Body of pancreas (tissue), 4 donors: ENCODE measurements at regions not wholly inside any gene's neighbourhood (a gene's known extent, or its start where the extent isn't known, plus 50 kb on each side); places are given as distances from the start of the nearest gene placed in this dataset.

Experiments
- POLR2A ChIP-seq, 3 donors: fragments of 450-650 bp; IDR thresholded peaks; one replicate each; pipeline ENCODE4 v1.6.1; 2016; ENCODE audit warnings: antibody characterized with exemption in 3 of 3, mild to moderate bottlenecking in 2 of 3
- TF ChIP-seq, protein P1 (sequence below), 7 experiments: fragments of 450-650 bp in 4 of 7; fragments of 200-600 bp in 3 of 7; sonication (generic) in 3 of 7; IDR thresholded peaks; one replicate each; pipeline ENCODE4 v1.5.1; 2016 to 2019; ENCODE audit warnings: antibody characterized with exemption in 7 of 7

DNA sequence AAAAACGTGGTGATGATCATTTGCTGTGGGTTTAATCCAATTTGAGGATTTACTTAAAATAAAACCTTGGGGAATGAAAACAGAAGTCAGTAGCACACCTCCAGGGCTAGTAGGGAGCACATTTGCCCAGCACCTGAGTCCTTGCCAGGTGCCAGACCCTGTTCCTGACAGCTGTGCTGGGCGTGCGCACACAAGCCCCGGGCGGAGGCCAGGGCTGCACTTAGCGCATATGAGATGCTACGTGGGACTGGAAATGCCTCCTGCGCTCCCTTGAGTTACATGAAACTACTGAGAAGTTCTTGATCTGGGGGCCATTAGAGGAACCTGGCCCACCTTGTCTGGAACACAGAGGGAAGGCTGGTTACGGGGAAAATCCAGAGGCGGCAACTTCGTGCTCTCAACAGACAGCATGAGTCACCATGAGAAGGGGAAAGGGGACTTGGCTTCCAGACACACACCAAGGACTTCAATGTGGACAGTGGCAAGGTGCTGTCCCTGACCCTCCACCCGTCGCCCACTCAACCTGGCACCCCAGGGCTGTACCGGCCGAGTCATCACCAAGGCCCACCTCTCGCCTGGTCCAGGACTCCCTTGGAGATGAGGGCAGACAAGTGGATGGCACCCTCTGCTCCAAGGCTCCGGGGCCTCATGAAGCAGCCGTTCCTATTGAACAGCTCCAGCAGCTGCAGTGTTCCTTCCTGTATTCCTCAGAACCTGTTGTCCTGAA, 1468.6 kb downstream of the BRD1 start:
- TF ChIP-seq, protein P1, sequence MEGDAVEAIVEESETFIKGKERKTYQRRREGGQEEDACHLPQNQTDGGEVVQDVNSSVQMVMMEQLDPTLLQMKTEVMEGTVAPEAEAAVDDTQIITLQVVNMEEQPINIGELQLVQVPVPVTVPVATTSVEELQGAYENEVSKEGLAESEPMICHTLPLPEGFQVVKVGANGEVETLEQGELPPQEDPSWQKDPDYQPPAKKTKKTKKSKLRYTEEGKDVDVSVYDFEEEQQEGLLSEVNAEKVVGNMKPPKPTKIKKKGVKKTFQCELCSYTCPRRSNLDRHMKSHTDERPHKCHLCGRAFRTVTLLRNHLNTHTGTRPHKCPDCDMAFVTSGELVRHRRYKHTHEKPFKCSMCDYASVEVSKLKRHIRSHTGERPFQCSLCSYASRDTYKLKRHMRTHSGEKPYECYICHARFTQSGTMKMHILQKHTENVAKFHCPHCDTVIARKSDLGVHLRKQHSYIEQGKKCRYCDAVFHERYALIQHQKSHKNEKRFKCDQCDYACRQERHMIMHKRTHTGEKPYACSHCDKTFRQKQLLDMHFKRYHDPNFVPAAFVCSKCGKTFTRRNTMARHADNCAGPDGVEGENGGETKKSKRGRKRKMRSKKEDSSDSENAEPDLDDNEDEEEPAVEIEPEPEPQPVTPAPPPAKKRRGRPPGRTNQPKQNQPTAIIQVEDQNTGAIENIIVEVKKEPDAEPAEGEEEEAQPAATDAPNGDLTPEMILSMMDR (IDR thresholded peaks at IDR 0.05): no peak
- TF ChIP-seq POLR2A (IDR thresholded peaks at IDR 0.05): no peak
